ENCODE measurements at regions not wholly inside any gene's neighbourhood (a gene's known extent, or its start where the extent isn't known, plus 50 kb on each side); places are given as distances from the start of the nearest gene placed in this dataset.

GRCh38 chr5:145230781-145231180, 604.4 kb downstream of the PRELID2 start:
- Mint-ChIP-seq H3K4me3 (no peak overlapping the region), H3K36me3 (no peaks in the 10 kb centered on the region), H3K27ac (no peak overlapping the region), H3K27me3 (no peaks in the 10 kb centered on the region), H3K4me1 (no peaks in the 10 kb centered on the region), H3K9me3 (peaks cover 0 to 3% (median 2%) of the 10 kb centered on the region in 9 donors)
- DNase-seq (no peak), ATAC-seq (no peak)
- POLR2A ChIA-PET: no interaction called here

- Mint-ChIP-seq H3K4me3 (no peak overlapping the region), H3K4me1 (no peaks in the 10 kb centered on the region), H3K27ac (no peak overlapping the region), H3K27me3 (no peaks in the 10 kb centered on the region), H3K36me3 (no peaks in the 10 kb centered on the region), H3K9me3 (peaks cover 0 to 8% (median 0%) of the 10 kb centered on the region in 9 donors)
- ATAC-seq (no peak), DNase-seq (no peak)
- POLR2A ChIA-PET: no interaction called here
Observed at GRCh38 chr5:145228564-145228963, 606.6 kb downstream of the PRELID2 start.

- POLR2A ChIA-PET: no interaction called here
- Mint-ChIP-seq H3K36me3 (no peaks in the 10 kb centered on the region), H3K27ac (no peak overlapping the region), H3K27me3 (no peaks in the 10 kb centered on the region), H3K4me3 (no peak overlapping the region), H3K9me3 (peaks cover 0 to 8% (median 0%) of the 10 kb centered on the region in 9 donors), H3K4me1 (no peaks in the 10 kb centered on the region)
- ATAC-seq: no peak
- DNase-seq: no peak
Observed at GRCh38 chr5:145227881-145228280, 607.3 kb downstream of the PRELID2 start.

- peaks cover 0 to 8% (median 0%) of the 10 kb centered on the region in 9 donors for H3K9me3 Mint-ChIP-seq
- H3K27ac Mint-ChIP-seq: no peak overlapping the region
- H3K4me1 Mint-ChIP-seq: no peaks in the 10 kb centered on the region
- no peak overlapping the region for H3K4me3 Mint-ChIP-seq
- no peaks in the 10 kb centered on the region for H3K36me3 Mint-ChIP-seq
- DNase-seq: no peak
- no peak for ATAC-seq
- H3K27me3 Mint-ChIP-seq: no peaks in the 10 kb centered on the region
- POLR2A ChIA-PET: no interaction called here
Observed at GRCh38 chr5:145226726-145227125, 608.4 kb downstream of the PRELID2 start.

GRCh38 chr5:145225529-145225928, 609.6 kb downstream of the PRELID2 start:
- Mint-ChIP-seq H3K4me1 (no peaks in the 10 kb centered on the region), H3K4me3 (no peak overlapping the region), H3K27me3 (no peaks in the 10 kb centered on the region), H3K9me3 (peaks cover 0 to 8% (median 0%) of the 10 kb centered on the region in 9 donors), H3K36me3 (no peaks in the 10 kb centered on the region), H3K27ac (no peak overlapping the region)
- POLR2A ChIA-PET: no interaction called here
- DNase-seq (no peak), ATAC-seq (no peak)

GRCh38 chr5:145223582-145223981, 611.6 kb downstream of the PRELID2 start:
- no peak overlapping the region for H3K27ac Mint-ChIP-seq
- no peak for DNase-seq
- no peaks in the 10 kb centered on the region for H3K36me3 Mint-ChIP-seq
- POLR2A ChIA-PET: no interaction called here
- H3K4me1 Mint-ChIP-seq: no peaks in the 10 kb centered on the region
- no peak for ATAC-seq
- no peak overlapping the region for H3K4me3 Mint-ChIP-seq
- no peaks in the 10 kb centered on the region for H3K27me3 Mint-ChIP-seq
- peaks cover 0 to 8% (median 0%) of the 10 kb centered on the region in 9 donors for H3K9me3 Mint-ChIP-seq

GRCh38 chr5:145222622-145223021, 612.5 kb downstream of the PRELID2 start:
- peaks cover 0 to 8% (median 0%) of the 10 kb centered on the region in 9 donors for H3K9me3 Mint-ChIP-seq

GRCh38 chr5:145221416-145221815, 613.7 kb downstream of the PRELID2 start:
- ATAC-seq (no peak), DNase-seq (no peak)
- Mint-ChIP-seq H3K4me1 (no peaks in the 10 kb centered on the region), H3K36me3 (no peaks in the 10 kb centered on the region), H3K27me3 (no peaks in the 10 kb centered on the region), H3K9me3 (peaks cover 0 to 10% (median 0%) of the 10 kb centered on the region in 9 donors), H3K27ac (no peak overlapping the region), H3K4me3 (no peak overlapping the region)
- POLR2A ChIA-PET: interaction anchor here (0.6 kb wide), 1 partner anchor 622 kb away, joined by 9 read pairs; no protein-coding TSS in a partner anchor

More at GRCh38 chr5:145222622-145223021, 612.5 kb downstream of the PRELID2 start:
- ATAC-seq (no peak), DNase-seq (no peak)
- Mint-ChIP-seq H3K27ac (no peak overlapping the region), H3K36me3 (no peaks in the 10 kb centered on the region), H3K27me3 (no peaks in the 10 kb centered on the region), H3K4me1 (no peaks in the 10 kb centered on the region), H3K4me3 (no peak overlapping the region)
- POLR2A ChIA-PET: no interaction called here

- no peaks in the 10 kb centered on the region for H3K4me1 Mint-ChIP-seq
- peaks cover 0 to 9% (median 2%) of the 10 kb centered on the region in 9 donors for H3K9me3 Mint-ChIP-seq
- no peaks in the 10 kb centered on the region for H3K27me3 Mint-ChIP-seq
- no peak overlapping the region for H3K4me3 Mint-ChIP-seq
- no peak overlapping the region for H3K27ac Mint-ChIP-seq
- H3K36me3 Mint-ChIP-seq: no peaks in the 10 kb centered on the region
- POLR2A ChIA-PET: no interaction called here
- DNase-seq (no peak), ATAC-seq (no peak)
Observed at GRCh38 chr5:145220481-145220880, 614.7 kb downstream of the PRELID2 start.

GRCh38 chr5:145218982-145219381, 616.2 kb downstream of the PRELID2 start:
- H3K36me3 Mint-ChIP-seq: no peaks in the 10 kb centered on the region
- ATAC-seq (no peak), DNase-seq (no peak)
- POLR2A ChIA-PET: no interaction called here
- H3K27ac Mint-ChIP-seq: no peak overlapping the region
- no peaks in the 10 kb centered on the region for H3K27me3 Mint-ChIP-seq
- H3K9me3 Mint-ChIP-seq: peaks cover 0 to 18% (median 9%) of the 10 kb centered on the region in 9 donors
- no peak overlapping the region for H3K4me3 Mint-ChIP-seq
- H3K4me1 Mint-ChIP-seq: no peaks in the 10 kb centered on the region

GRCh38 chr5:145218019-145218418, 617.1 kb downstream of the PRELID2 start:
- DNase-seq (no peak), ATAC-seq (no peak)
- H3K27me3 Mint-ChIP-seq: no peaks in the 10 kb centered on the region
- H3K27ac Mint-ChIP-seq: no peak overlapping the region
- H3K4me1 Mint-ChIP-seq: no peaks in the 10 kb centered on the region
- peaks cover 0 to 23% (median 14%) of the 10 kb centered on the region in 9 donors for H3K9me3 Mint-ChIP-seq
- POLR2A ChIA-PET: no interaction called here
- H3K36me3 Mint-ChIP-seq: no peaks in the 10 kb centered on the region
- no peak overlapping the region for H3K4me3 Mint-ChIP-seq

GRCh38 chr5:145210020-145210419, 625.1 kb downstream of the PRELID2 start:
- DNase-seq: no peak
- H3K4me1 Mint-ChIP-seq: no peaks in the 10 kb centered on the region
- H3K27ac Mint-ChIP-seq: no peak overlapping the region
- H3K36me3 Mint-ChIP-seq: no peaks in the 10 kb centered on the region
- ATAC-seq: no peak
- no peaks in the 10 kb centered on the region for H3K27me3 Mint-ChIP-seq
- peaks cover 7 to 40% (median 25%) of the 10 kb centered on the region in 9 donors for H3K9me3 Mint-ChIP-seq
- POLR2A ChIA-PET: no interaction called here
- no peak overlapping the region for H3K4me3 Mint-ChIP-seq

- Mint-ChIP-seq H3K4me1 (no peaks in the 10 kb centered on the region), H3K27ac (no peak overlapping the region), H3K9me3 (peaks cover 2 to 32% (median 9%) of the 10 kb centered on the region in 9 donors), H3K4me3 (no peak overlapping the region), H3K27me3 (no peaks in the 10 kb centered on the region), H3K36me3 (no peaks in the 10 kb centered on the region)
- POLR2A ChIA-PET: no interaction called here
- ATAC-seq: no peak
- DNase-seq: no peak
Observed at GRCh38 chr5:145205546-145205945, 629.6 kb downstream of the PRELID2 start.

GRCh38 chr5:145204743-145205142, 630.4 kb downstream of the PRELID2 start:
- ATAC-seq: no peak
- H3K27me3 Mint-ChIP-seq: no peaks in the 10 kb centered on the region
- DNase-seq: no peak
- POLR2A ChIA-PET: no interaction called here
- no peaks in the 10 kb centered on the region for H3K4me1 Mint-ChIP-seq
- no peaks in the 10 kb centered on the region for H3K36me3 Mint-ChIP-seq
- no peak overlapping the region for H3K27ac Mint-ChIP-seq
- H3K9me3 Mint-ChIP-seq: peaks cover 2 to 24% (median 7%) of the 10 kb centered on the region in 9 donors
- H3K4me3 Mint-ChIP-seq: no peak overlapping the region
